GM12874 (cell line): ENCODE measurements at regions not wholly inside any gene's neighbourhood (a gene's known extent, or its start where the extent isn't known, plus 50 kb on each side); places are given as distances from the start of the nearest gene placed in this dataset.

ENCODE experiments used
- TF ChIP-seq, protein P1 (sequence below): IDR thresholded peaks from 2 replicates; pipeline ENCODE4 v1.5.1; 2011; ENCODE audit warnings: low read depth, mild to moderate bottlenecking, control low read depth, low read length, moderate library complexity; ENCODE audit not compliant: insufficient read depth

- TF ChIP-seq, protein P1, sequence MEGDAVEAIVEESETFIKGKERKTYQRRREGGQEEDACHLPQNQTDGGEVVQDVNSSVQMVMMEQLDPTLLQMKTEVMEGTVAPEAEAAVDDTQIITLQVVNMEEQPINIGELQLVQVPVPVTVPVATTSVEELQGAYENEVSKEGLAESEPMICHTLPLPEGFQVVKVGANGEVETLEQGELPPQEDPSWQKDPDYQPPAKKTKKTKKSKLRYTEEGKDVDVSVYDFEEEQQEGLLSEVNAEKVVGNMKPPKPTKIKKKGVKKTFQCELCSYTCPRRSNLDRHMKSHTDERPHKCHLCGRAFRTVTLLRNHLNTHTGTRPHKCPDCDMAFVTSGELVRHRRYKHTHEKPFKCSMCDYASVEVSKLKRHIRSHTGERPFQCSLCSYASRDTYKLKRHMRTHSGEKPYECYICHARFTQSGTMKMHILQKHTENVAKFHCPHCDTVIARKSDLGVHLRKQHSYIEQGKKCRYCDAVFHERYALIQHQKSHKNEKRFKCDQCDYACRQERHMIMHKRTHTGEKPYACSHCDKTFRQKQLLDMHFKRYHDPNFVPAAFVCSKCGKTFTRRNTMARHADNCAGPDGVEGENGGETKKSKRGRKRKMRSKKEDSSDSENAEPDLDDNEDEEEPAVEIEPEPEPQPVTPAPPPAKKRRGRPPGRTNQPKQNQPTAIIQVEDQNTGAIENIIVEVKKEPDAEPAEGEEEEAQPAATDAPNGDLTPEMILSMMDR, result no peak
These were observed 146.5 kb upstream of the C1GALT1 start for GRCh38 chr7:7035851-7036250.

GRCh38 chr7:7044806-7045205 lies 137.5 kb upstream of the C1GALT1 start:
- TF ChIP-seq, protein P1, result no peak

DNA sequence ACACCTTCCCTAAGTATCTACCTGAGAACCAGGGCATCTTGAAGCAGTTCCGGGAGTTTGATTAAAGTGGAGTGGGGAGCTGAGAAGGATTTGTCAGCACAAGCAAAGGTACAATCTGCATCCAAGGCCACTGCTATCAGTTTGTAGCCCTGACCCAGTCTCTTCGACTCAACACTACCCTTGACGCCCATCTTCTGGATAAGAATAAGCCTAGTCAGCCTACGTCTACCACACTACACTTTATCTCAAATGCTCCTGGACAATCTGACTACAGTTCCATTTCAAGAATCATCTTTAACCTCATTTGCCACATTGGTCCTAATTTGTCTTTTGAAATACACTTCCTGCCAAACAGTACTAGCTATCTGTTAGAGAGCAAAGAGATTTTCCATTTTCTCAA lies 134.1 kb upstream of the C1GALT1 start:
- TF ChIP-seq, protein P1, result no peak

DNA sequence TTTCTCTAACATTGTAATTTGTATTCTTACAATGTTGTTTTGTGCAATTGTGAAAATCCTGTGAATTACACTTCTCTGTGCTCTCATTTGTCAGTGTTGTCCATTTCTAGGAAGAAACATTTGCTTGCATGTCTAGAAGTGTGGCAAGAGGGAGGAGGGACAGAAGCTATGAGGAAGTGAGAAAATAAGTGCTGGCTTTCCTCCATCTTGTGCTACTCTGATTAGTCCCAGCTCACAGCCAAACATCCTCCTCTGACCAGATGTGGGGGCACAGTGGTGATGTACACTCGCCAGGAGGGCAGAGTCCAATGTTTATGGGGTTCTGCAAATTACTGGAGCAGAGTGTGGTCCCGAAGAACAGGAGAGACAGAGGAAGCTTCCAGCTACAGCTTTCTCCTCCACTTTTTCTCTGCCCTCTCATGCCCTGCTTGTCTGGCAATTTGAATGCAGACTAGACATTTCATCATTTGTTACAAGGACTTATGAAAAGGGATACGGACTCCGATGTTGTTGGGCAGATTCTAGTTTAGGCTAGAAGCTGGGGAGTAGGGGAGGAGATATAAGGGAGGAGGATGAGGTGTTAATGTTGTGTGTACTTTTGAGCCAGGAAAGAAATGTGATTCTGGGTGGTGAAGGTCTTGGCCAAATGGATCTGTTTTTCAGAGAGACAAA lies 131.0 kb upstream of the C1GALT1 start:
- TF ChIP-seq, protein P1, result no peak

DNA sequence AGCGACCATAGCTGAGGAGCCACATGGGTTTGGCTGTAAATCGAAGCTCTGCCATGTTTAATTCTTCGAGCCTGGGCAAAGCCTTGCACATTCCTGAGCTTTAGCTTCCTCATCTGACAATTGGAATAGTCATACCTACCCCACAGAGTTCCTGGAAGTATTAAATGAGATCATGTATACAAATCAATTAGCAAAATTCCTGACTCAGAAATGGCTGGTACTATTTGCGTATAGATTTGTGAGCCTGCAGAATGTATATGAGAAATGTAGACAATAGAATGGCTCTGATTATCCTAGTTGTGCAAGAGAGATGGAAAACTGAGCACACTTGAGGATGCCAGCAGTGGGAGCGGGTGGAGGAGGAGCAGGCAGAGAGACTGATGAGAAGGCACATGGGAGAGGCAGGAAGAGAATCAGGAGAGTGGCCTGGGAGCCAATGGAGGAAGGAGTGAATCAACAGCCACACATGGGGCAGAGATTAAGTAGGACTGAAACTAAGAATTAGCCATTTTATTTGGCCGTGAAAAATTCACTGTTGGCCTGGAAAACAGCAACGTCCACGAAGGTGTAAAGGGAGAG lies 128.0 kb upstream of the C1GALT1 start:
- TF ChIP-seq, protein P1, result no peak

DNA sequence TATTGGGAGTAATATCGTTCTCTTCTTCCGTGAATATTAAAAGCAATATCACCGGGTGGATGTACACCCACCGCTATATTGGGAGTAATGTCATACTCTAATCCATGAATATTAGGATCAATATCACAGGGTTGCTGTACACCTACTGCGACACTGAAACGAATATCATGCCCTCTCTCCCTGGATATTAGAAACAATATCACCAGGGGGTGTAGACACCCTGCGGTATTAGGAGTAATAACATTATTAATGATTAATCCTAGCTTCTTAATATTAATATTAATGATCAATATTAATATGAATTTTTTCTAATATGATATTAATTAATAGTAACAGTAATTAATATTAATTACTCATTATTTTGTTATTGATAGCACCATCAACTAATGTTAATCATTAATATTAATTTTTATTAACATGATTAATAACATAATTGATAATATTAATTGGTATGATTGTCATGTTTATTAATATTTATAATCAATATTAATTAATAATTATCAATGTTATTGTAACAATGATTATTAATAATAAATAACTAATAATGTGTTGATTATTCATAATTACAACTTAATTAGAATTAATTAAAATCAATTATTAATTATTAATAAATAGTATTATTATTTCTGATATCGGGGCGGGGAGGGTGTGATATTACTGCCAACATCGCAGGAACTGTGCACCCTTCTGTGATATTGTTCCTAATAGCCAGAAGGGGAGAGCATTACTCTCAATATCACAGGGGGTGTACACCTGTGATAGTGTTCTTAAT lies 121.3 kb upstream of the C1GALT1 start:
- TF ChIP-seq, protein P1, result no peak

DNA sequence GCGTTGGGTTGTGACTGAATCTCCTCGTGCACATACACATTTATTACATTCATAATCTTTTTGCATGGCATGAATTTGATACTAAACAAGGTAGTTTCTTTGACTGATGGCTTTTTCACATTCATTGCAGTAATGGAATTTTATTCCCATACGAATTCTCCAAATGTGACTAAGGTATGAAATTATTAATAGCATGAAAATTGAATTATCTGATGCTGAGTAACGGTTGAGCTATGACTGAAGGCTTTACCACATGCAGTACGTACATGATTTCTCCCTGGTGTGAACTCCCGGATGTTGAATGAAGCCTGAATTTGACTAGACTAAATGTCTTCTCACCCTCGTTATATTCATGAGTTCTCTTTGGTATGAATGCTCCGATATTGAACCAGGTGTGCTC lies 104.4 kb upstream of the C1GALT1 start:
- TF ChIP-seq, protein P1, result no peak
